OCI-LY1 (cell line): ENCODE measurements at regions not wholly inside any gene's neighbourhood (a gene's known extent, or its start where the extent isn't known, plus 50 kb on each side); places are given as distances from the start of the nearest gene placed in this dataset.

Experiments
- H2AFZ ChIP-seq: fragments of 200-600 bp; sonication (generic), shearing (Covaris generic); 2 replicates; pipeline ENCODE4 v1.6.0; 2014; ENCODE audit warnings: antibody characterized with exemption, mild to moderate bottlenecking, low read length
- H3F3A ChIP-seq: fragments of 200-600 bp; sonication (generic), shearing (Covaris generic); 2 replicates; pipeline ENCODE4 v1.6.0; 2014; ENCODE audit warnings: mild to moderate bottlenecking, antibody characterized with exemption, low read length, moderate library complexity; ENCODE audit not compliant: insufficient read depth
- H3K27ac ChIP-seq: fragments of 200-600 bp; sonication (generic); 2 replicates; pipeline ENCODE4 v1.5.1; 2014; ENCODE audit warnings: low read length, mixed run types, mild to moderate bottlenecking, low read depth; ENCODE audit not compliant: poor library complexity, severe bottlenecking
- H3K27me3 ChIP-seq: fragments of 200-600 bp; sonication (generic); 2 replicates; pipeline ENCODE4 v1.6.0; 2014; ENCODE audit warnings: antibody characterized with exemption, mild to moderate bottlenecking, low read length, moderate library complexity; ENCODE audit not compliant: insufficient read depth
- H3K36me3 ChIP-seq: fragments of 200-600 bp; sonication (generic); 2 replicates; pipeline ENCODE4 v1.6.1; 2014; ENCODE audit warnings: mild to moderate bottlenecking, antibody characterized with exemption, low read length, moderate library complexity, mixed read lengths; ENCODE audit not compliant: insufficient read depth
- H3K4me1 ChIP-seq: fragments of 200-600 bp; sonication (generic); 2 replicates; pipeline ENCODE4 v1.5.1; 2014; ENCODE audit warnings: mild to moderate bottlenecking, low read length, moderate library complexity; ENCODE audit not compliant: insufficient read depth, severe bottlenecking
- H3K4me2 ChIP-seq: fragments of 200-600 bp; sonication (generic), shearing (Covaris generic); 2 replicates; pipeline ENCODE4 v1.6.1; 2014; ENCODE audit warnings: low read length
- H3K4me3 ChIP-seq: fragments of 200-600 bp; sonication (generic); 2 replicates; pipeline ENCODE4 v1.5.1; 2014; ENCODE audit warnings: low read length, low read depth, mild to moderate bottlenecking, mixed read lengths; ENCODE audit not compliant: poor library complexity, severe bottlenecking
- H3K79me2 ChIP-seq: fragments of 200-600 bp; shearing (Covaris generic); 2 replicates; pipeline ENCODE4 v1.6.1; 2016; ENCODE audit warnings: mixed run types, low read length, mixed read lengths; ENCODE audit not compliant: insufficient read depth
- H3K9ac ChIP-seq: fragments of 200-600 bp; sonication (generic), shearing (Covaris generic); 2 replicates; pipeline ENCODE4 v1.6.1; 2014; ENCODE audit warnings: mild to moderate bottlenecking, low read length, mixed read lengths
- H3K9me2 ChIP-seq: fragments of 200-600 bp; sonication (generic), shearing (Covaris generic); 2 replicates; pipeline ENCODE4 v1.6.1; 2014; ENCODE audit warnings: low read depth, mild to moderate bottlenecking, low read length, mixed read lengths
- H3K9me3 ChIP-seq: fragments of 200-600 bp; shearing (Covaris generic); 2 replicates; pipeline ENCODE4 v1.6.1; 2014; ENCODE audit warnings: low read length, mixed read lengths
- H4K20me1 ChIP-seq: fragments of 200-600 bp; sonication (generic), shearing (Covaris generic); 2 replicates; pipeline ENCODE4 v1.6.0; 2016; ENCODE audit warnings: mild to moderate bottlenecking, low read length; ENCODE audit not compliant: insufficient read depth
- EZH2 ChIP-seq: fragments of 200-600 bp; sonication (generic), shearing (Covaris generic); IDR thresholded peaks from 2 replicates; pipeline ENCODE4 v1.8.0; 2017; ENCODE audit warnings: borderline replicate concordance, mixed run types, mild to moderate bottlenecking, antibody characterized with exemption, low read length, moderate library complexity, mixed read lengths
- TF ChIP-seq, protein P1 (sequence below): fragments of 200-600 bp; sonication (generic), shearing (Covaris generic); IDR thresholded peaks from 2 replicates; pipeline ENCODE4 v1.5.1; 2017; ENCODE audit warnings: mild to moderate bottlenecking, antibody characterized with exemption, low read length, moderate library complexity, mixed read lengths

DNA sequence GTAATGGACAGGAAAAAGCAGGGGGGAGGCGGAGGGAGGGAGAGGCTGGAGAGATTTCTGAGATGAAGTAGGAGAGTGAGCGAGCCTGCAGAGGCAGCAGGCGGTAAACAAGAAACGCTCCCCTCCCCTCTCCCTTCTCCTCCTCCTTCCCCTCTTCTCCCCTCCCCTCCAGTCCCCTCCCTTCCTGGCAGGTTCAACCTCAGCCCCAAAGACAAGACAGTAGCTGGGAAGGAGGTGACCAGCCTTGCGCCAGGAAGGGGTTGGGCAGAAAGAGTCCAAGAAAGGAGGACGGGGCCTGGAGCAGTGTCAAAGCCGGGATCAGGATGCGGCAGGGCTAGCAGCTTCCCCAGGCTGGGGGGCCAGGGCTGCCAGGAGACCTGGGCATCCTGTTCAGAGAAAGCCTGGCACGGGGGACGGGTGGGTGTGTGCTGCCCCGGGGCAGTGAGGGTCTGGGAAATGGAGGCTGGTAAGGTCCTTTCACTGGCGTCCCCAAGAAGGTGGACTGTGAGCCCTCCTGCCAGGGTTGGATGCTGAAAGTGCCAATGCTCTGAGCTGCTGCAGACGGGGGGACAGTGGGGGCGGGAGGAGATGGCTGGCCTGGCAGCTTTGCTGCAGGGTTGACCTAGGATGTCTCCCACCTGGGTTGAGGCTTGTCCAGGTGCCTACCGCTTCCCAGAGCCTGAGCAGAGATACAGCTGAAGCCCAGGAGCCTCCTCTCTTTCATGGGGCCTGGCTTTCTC lies 261.6 kb upstream of the TNRC6C start:
- Histone ChIP-seq H3K9ac (no peak overlapping the region), H3K27me3 (peaks cover 11% of the 10 kb centered on the region; the same call in 1 of the 2 replicates), H3K9me2 (no peaks in the 10 kb centered on the region), H3K4me3 (no peak overlapping the region), H3K9me3 (no peaks in the 10 kb centered on the region), H3K4me1 (no peaks in the 10 kb centered on the region), H3K79me2 (no peaks in the 10 kb centered on the region), H3K36me3 (no peaks in the 10 kb centered on the region), H4K20me1 (no peaks in the 10 kb centered on the region), H3F3A (no peaks in the 10 kb centered on the region), H3K27ac (no peak overlapping the region), H2AFZ (no peak overlapping the region), H3K4me2 (no peak overlapping the region)
- TF ChIP-seq, protein P1, sequence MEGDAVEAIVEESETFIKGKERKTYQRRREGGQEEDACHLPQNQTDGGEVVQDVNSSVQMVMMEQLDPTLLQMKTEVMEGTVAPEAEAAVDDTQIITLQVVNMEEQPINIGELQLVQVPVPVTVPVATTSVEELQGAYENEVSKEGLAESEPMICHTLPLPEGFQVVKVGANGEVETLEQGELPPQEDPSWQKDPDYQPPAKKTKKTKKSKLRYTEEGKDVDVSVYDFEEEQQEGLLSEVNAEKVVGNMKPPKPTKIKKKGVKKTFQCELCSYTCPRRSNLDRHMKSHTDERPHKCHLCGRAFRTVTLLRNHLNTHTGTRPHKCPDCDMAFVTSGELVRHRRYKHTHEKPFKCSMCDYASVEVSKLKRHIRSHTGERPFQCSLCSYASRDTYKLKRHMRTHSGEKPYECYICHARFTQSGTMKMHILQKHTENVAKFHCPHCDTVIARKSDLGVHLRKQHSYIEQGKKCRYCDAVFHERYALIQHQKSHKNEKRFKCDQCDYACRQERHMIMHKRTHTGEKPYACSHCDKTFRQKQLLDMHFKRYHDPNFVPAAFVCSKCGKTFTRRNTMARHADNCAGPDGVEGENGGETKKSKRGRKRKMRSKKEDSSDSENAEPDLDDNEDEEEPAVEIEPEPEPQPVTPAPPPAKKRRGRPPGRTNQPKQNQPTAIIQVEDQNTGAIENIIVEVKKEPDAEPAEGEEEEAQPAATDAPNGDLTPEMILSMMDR: no peak
- TF ChIP-seq EZH2: no peak

GRCh38 chr17:77697480-77698400 lies 260.8 kb upstream of the TNRC6C start:
- Histone ChIP-seq H3K9me2 (no peaks in the 10 kb centered on the region), H3K9me3 (0 out of 2 replicates have a peak, but pooled peaks cover 2% of the 10 kb centered on the region), H3K9ac (no peak overlapping the region), H3K27me3 (peaks cover 11% of the 10 kb centered on the region; the same call in 1 of the 2 replicates), H2AFZ (no peak overlapping the region), H3F3A (no peaks in the 10 kb centered on the region), H3K4me1 (no peaks in the 10 kb centered on the region), H3K79me2 (no peaks in the 10 kb centered on the region), H3K4me2 (no peak overlapping the region), H3K4me3 (no peak overlapping the region), H3K36me3 (no peaks in the 10 kb centered on the region), H3K27ac (no peak overlapping the region), H4K20me1 (no peaks in the 10 kb centered on the region)
- TF ChIP-seq EZH2: no peak

DNA sequence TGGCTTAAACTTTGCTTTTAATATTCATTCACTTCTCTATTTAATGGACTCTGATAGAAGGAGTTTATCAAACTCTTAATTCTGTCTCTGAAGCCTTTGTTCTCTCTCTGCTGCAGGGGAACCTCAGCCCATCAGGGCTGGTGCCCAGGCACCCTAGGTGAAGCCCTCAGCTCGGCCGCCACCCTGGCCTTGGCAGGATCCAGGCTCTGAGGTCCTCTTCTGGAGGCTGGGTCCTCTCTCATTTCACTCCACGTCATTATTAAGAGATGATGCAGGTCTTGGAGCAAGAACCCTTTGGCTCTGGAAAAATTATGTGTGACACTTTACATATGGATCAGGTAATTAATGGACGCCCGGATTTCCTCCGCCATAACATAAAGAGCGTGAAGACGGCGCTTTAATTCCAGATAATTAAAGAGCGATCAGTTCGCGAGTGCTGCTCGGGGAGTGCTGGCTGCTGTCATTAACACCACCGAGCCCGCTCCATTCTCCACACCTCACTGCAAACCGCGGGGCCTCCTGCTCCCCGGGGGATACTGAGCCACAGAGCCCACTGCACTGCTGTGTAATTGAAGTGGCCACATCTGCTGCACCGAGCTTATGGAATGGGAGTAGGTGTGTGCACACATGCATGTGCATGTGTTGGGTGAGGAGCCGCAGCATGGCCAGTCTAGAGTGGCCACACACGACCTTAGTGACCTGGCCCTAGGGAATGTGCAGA lies 259.4 kb upstream of the TNRC6C start:
- no peak overlapping the region for H3K27ac ChIP-seq
- no peak overlapping the region for H2AFZ ChIP-seq
- no peak overlapping the region for H3K4me3 ChIP-seq
- H3F3A ChIP-seq: no peaks in the 10 kb centered on the region
- H3K4me1 ChIP-seq: no peaks in the 10 kb centered on the region
- peaks cover 8% of the 10 kb centered on the region; the same call in 1 of the 2 replicates for H3K27me3 ChIP-seq
- H4K20me1 ChIP-seq: no peaks in the 10 kb centered on the region
- H3K9me2 ChIP-seq: no peaks in the 10 kb centered on the region
- no peaks in the 10 kb centered on the region for H3K79me2 ChIP-seq
- H3K9me3 ChIP-seq: 0 out of 2 replicates have a peak, but pooled peaks cover 2% of the 10 kb centered on the region
- H3K9ac ChIP-seq: no peak overlapping the region
- H3K36me3 ChIP-seq: no peaks in the 10 kb centered on the region
- TF ChIP-seq EZH2: no peak
- TF ChIP-seq, protein P1: no peak
- H3K4me2 ChIP-seq: no peak overlapping the region
